ENCODE measurements at regions not wholly inside any gene's neighbourhood (a gene's known extent, or its start where the extent isn't known, plus 50 kb on each side); places are given as distances from the start of the nearest gene placed in this dataset.

DNA sequence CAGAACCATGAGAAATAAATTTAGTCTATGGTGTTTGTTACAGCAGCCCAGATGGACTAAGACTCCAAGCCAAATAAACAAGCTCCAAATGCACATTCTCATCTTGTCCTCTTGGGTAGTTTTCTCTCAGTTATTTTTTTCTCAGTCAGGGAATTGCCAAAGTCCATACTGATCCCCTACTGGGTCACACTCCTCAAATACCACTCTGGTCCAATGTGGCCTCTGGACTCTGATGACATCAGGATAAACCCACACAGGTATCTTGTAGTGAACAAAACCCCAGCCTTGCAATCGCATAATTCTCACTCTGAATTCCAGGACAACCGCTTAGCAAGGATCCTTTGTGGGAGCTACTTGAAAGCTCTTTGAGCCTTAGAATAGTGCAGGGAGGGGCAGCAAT lies 248.4 kb upstream of the JUN start:
- H3K9me3 ChIP-seq (ENCODE audit: control insufficient read depth, insufficient read depth, low read length) = no peaks in the 10 kb centered on the region
- H3K36me3 ChIP-seq (ENCODE audit: insufficient read depth, low read length) = no peaks in the 10 kb centered on the region
- H3K4me1 ChIP-seq (ENCODE audit: insufficient read depth, low read length) = no peaks in the 10 kb centered on the region
- no peak overlapping the region for H3K9ac ChIP-seq (ENCODE audit: low read depth, low read length)

DNA sequence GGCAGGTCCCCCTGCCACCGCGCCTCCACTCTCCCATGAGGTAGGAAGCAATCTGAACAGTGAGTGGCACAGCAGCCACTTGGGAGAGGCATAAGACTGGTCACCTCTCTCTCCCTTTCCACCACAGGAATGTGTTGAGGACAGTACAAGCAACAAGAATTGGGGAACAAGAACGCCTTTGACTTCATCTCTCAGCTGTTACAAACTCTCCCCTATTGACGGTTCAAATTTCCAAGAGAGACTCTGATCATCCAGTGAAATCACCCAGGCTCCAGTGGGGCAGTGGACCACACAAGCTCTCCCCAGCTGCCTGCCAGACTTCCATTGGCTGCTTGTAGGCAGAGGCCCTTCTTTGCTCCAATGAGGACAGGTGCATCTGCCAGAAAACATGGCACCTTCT lies 249.9 kb upstream of the JUN start:
- H3K9ac ChIP-seq (ENCODE audit: low read depth, low read length) = no peak overlapping the region
- no peaks in the 10 kb centered on the region for H3K4me1 ChIP-seq (ENCODE audit: insufficient read depth, low read length)
- H3K36me3 ChIP-seq (ENCODE audit: insufficient read depth, low read length) = no peaks in the 10 kb centered on the region
- no peaks in the 10 kb centered on the region for H3K9me3 ChIP-seq (ENCODE audit: control insufficient read depth, insufficient read depth, low read length)

DNA sequence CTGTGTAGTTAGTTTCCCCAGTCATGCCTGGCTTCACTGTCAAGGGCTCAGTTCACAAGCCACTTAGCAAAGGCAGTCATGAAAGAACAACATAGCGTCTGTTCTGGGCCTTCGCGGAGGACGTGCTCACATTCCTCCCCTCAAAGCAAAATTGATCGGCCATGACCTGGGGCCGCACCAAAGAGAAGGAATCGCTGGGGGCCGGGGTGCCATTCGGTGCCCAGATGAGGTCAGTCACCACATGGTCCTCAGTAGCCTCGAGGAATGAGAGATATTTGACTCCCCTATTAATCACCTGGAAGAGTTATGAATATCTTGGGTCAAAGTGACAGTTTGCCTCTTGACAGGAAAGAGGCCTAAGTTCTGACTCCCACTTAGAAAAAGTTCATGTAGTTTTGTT lies 251.1 kb upstream of the JUN start:
- no peak overlapping the region for H3K9ac ChIP-seq (ENCODE audit: low read depth, low read length)

DNA sequence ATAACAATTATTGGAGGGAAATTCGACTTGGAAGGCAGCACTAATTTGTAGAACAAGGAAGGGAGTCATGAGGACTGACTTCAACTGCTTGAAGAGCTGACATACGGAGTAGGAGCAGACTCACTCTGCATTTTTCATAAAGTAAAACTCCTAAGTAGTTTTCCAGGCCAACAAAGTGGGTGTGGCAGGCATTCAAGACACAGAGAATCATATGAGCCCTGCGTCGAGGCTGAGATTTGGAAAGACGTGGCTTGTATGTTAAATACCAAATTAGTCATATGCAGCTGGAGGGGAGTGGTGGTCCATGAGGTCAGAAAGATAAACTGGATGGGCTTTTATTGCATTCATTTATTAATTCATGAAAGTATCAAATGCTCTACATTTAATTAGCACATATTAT lies 255.7 kb upstream of the JUN start:
- Histone ChIP-seq H3K36me3 (ENCODE audit: insufficient read depth, low read length) (no peaks in the 10 kb centered on the region), H3K4me1 (ENCODE audit: insufficient read depth, low read length) (no peaks in the 10 kb centered on the region), H3K9me3 (ENCODE audit: control insufficient read depth, insufficient read depth, low read length) (no peaks in the 10 kb centered on the region), H3K9ac (ENCODE audit: low read depth, low read length) (no peak overlapping the region)

More for the DNA sequence above, 251.1 kb upstream of the JUN start:
- Histone ChIP-seq H3K9me3 (ENCODE audit: control insufficient read depth, insufficient read depth, low read length) (no peaks in the 10 kb centered on the region), H3K4me1 (ENCODE audit: insufficient read depth, low read length) (no peaks in the 10 kb centered on the region), H3K36me3 (ENCODE audit: insufficient read depth, low read length) (no peaks in the 10 kb centered on the region)

DNA sequence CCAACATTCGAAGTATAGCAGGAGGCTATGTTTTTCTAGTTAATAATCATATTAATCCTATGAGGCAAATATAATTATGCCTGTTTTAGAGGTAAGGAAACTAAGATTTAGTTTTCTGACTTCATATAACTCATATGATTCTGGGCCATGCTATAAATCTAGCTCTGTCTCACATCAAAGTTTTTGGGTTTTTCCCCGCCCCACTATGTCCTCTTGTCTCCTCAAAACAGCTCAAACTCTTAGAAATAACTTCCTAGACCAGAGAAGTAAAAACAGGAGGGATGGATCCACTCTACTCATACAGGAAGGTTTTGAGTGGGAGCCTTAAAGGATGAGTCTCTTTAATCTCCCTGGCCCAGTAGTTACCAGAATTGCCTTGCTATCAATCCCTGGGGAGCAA lies 256.4 kb upstream of the FGGY start:
- no peaks in the 10 kb centered on the region for H3K36me3 ChIP-seq (ENCODE audit: insufficient read depth, low read length)

DNA sequence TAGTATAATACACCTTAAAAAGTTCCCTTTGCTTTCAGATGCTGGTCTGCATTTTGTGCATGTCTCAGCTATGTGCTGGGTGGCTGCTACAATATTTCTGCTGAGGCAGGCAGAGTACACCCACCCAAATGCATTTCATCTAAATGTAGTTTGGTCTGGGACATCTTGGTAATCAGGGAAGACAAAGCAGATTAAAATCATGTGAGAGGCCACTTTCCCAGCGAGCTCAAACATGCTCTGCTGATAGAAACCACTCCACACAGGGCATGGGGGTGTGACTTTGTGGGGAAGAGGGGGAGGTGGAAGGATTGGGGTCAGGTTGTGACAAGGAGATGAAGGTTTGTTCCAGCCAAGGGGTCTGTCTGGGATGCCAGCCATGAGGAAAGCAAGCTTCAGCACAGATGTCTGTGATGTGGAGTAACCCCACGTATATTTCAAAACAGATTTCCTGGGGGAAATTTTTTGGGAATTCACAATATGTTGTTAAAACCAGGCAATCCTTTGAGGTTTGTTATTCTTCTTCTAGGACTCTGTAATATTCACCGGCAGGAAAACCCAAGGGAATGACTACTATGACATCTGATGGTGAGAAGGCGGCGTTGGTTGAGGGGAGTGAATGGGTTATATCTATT lies 255.1 kb upstream of the FGGY start:
- no peaks in the 10 kb centered on the region; the same call in 1 of the 2 replicates for H3K4me1 ChIP-seq (ENCODE audit: insufficient read depth, low read length)
- no peaks in the 10 kb centered on the region for H3K36me3 ChIP-seq (ENCODE audit: insufficient read depth, low read length)
- no peak overlapping the region for H3K9ac ChIP-seq (ENCODE audit: low read depth, low read length)
- H3K9me3 ChIP-seq (ENCODE audit: control insufficient read depth, insufficient read depth, low read length) = no peaks in the 10 kb centered on the region

More for the DNA sequence above, 256.4 kb upstream of the FGGY start:
- Histone ChIP-seq H3K9me3 (ENCODE audit: control insufficient read depth, insufficient read depth, low read length) (no peaks in the 10 kb centered on the region), H3K9ac (ENCODE audit: low read depth, low read length) (no peak overlapping the region), H3K4me1 (ENCODE audit: insufficient read depth, low read length) (no peaks in the 10 kb centered on the region)

DNA sequence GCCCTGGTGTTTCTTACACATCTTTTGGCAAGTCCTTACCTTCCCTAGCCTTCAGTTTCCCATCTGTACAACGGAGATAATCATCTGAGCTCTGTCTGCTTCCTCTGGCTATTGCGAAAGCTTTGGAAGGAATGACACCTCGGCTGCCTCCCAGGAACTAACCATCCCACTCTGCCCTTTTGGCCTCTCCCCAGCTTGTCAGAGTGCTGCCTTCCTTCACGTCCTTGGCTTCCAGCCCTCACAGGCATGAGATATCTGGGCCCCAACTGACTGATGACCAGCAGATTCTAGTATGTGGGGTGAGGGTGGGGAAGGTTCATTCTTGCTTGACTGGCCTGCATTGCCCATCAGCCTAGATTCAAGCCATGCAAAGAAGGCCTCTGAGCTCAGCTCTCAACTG lies 253.1 kb upstream of the FGGY start:
- H3K9me3 ChIP-seq (ENCODE audit: control insufficient read depth, insufficient read depth, low read length) = no peaks in the 10 kb centered on the region
- no peaks in the 10 kb centered on the region for H3K36me3 ChIP-seq (ENCODE audit: insufficient read depth, low read length)
- H3K4me1 ChIP-seq (ENCODE audit: insufficient read depth, low read length) = no peaks in the 10 kb centered on the region; the same call in 1 of the 2 replicates
- H3K9ac ChIP-seq (ENCODE audit: low read depth, low read length) = no peak overlapping the region

DNA sequence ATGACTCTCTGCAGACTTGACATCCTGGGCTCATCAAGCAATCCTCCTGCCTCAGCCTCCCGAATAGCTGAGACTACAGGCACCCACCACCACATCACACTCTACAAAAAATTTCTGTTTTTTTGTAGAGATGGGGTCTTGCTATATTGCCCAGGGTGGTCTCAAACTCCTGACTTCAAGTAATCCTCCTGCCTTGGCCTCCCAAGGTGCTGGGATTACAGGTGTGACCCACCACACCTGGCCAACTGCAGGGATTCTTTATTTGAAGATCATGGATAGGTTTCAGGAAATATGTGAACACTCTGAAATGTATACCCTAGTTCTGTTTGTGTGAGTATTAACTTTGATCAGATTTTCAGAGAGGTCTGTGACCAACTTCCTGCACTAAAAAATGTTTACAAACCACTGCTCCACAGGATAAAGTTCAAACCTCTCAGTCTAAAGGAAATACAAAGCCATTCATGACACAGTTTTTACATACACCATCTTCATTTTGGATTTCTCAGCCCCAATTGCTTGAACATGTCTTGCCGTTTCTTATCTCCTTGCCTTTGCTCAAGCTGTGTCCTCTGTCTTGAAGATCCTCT lies 252.3 kb upstream of the FGGY start:
- H3K36me3 ChIP-seq (ENCODE audit: insufficient read depth, low read length) = no peaks in the 10 kb centered on the region; the same call in 1 of the 2 replicates
- no peaks in the 10 kb centered on the region for H3K9me3 ChIP-seq (ENCODE audit: control insufficient read depth, insufficient read depth, low read length)
- H3K4me1 ChIP-seq (ENCODE audit: insufficient read depth, low read length) = no peaks in the 10 kb centered on the region; the same call in 1 of the 2 replicates
- H3K9ac ChIP-seq (ENCODE audit: low read depth, low read length) = no peak overlapping the region

DNA sequence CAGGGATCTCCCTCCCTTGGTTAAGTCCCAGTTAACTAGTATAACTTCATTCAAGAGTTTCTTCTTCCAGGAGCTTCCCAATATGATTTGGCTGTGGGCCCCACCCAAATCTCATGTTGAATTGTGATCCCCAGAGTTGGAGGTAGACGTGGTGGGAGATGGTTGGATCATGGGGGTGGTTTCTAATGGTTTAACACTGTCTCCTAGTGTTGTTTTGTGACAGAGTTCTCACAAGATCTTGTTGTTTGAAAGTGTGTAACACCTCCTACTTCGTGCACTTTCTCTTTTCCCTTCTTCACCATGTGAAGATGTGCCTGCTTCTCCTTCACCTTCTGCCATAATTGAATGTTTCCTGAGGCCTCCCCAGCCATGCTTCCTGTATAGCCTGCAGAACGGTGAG lies 251.8 kb upstream of the FGGY start:
- Histone ChIP-seq H3K9me3 (ENCODE audit: control insufficient read depth, insufficient read depth, low read length) (no peaks in the 10 kb centered on the region), H3K9ac (ENCODE audit: low read depth, low read length) (no peak overlapping the region), H3K36me3 (ENCODE audit: insufficient read depth, low read length) (no peaks in the 10 kb centered on the region; the same call in 1 of the 2 replicates), H3K4me1 (ENCODE audit: insufficient read depth, low read length) (no peaks in the 10 kb centered on the region; the same call in 1 of the 2 replicates)

DNA sequence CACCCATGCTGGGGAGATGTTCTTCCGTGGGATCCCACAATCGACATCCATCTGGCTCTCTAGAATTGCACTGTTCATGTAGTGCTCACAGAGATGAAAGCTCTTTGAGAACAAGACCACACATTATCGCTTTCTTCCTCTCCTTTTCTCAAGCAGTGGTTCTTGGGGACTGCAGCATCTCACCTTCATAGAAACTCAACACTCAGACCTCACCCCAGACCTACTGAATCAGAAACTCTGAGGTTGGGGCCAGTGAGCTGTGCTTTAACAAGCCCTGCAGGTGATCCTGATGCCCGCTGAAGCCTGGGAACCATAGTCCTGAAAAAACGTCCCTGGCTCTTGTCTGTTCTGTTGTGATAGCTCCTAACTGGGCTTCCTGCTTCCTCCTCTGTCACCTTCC lies 251.3 kb upstream of the FGGY start:
- H3K36me3 ChIP-seq (ENCODE audit: insufficient read depth, low read length) = no peaks in the 10 kb centered on the region; the same call in 1 of the 2 replicates
- no peaks in the 10 kb centered on the region; the same call in 1 of the 2 replicates for H3K4me1 ChIP-seq (ENCODE audit: insufficient read depth, low read length)
- no peaks in the 10 kb centered on the region for H3K9me3 ChIP-seq (ENCODE audit: control insufficient read depth, insufficient read depth, low read length)
- no peak overlapping the region for H3K9ac ChIP-seq (ENCODE audit: low read depth, low read length)

DNA sequence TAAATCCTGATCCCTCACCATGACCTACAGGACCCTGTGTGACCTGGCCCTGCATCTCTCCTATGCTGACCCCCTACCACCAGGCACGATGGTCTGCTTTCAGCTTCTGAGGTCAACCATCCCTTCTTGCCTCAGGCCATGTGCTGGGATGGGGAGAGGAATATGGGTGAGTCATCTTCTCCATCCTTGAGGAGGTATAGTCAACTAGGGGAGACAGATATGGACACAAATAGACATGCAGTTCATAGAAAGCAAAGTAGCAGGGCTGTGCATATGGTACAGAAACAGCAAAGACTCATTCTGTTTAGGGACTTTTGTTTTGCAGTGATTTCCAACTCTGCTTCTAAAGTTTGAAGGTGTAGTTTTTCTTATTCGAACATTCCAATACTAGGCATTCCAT lies 250.8 kb upstream of the FGGY start:
- H3K4me1 ChIP-seq (ENCODE audit: insufficient read depth, low read length) = no peaks in the 10 kb centered on the region; the same call in 1 of the 2 replicates
- no peak overlapping the region for H3K9ac ChIP-seq (ENCODE audit: low read depth, low read length)
- no peaks in the 10 kb centered on the region; the same call in 1 of the 2 replicates for H3K36me3 ChIP-seq (ENCODE audit: insufficient read depth, low read length)
- H3K9me3 ChIP-seq (ENCODE audit: control insufficient read depth, insufficient read depth, low read length) = no peaks in the 10 kb centered on the region

DNA sequence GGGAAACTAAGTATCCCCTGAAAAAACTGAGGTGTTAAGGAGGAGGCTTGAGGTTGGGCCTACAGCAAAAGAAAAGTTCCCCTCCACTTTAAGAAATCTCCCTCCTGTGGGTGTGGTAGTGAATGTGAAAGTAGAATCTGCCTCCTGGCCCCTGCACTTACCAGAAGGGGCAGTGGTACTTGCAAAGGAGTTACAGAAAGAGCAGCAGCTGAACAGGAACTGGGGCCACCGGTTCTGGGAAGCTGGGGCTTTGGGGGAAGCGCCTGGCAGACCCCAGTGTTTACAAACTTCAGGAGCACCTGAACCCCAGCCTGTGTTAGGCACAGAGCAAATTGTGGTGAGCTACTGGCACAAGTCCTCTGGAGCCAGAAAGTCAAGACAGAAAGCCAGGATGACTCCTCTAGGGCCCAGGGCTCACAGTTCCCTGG lies 250.2 kb upstream of the FGGY start:
- H3K4me1 ChIP-seq (ENCODE audit: insufficient read depth, low read length) = no peaks in the 10 kb centered on the region; the same call in 1 of the 2 replicates
- no peaks in the 10 kb centered on the region for H3K9me3 ChIP-seq (ENCODE audit: control insufficient read depth, insufficient read depth, low read length)
- no peaks in the 10 kb centered on the region; the same call in 1 of the 2 replicates for H3K36me3 ChIP-seq (ENCODE audit: insufficient read depth, low read length)
- H3K9ac ChIP-seq (ENCODE audit: low read depth, low read length) = no peak overlapping the region

DNA sequence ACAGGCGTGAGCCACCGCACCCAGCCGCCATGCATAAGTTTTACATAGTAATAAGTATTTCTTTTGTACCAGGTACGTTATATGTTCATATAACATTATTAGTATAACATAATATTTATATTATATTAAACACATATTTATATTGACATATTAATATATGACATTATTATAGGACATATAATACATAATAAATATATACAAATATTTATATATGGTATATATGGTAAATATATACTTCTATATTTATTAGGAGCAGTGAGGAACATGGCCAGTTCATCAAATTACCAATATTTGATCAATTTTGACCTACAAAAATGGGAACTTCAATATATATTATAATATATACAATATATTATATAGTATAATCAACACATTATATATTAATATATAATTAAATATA lies 245.9 kb upstream of the FGGY start:
- Histone ChIP-seq H3K9ac (ENCODE audit: low read depth, low read length) (no peak overlapping the region), H3K4me1 (ENCODE audit: insufficient read depth, low read length) (no peaks in the 10 kb centered on the region; the same call in 1 of the 2 replicates), H3K36me3 (ENCODE audit: insufficient read depth, low read length) (no peaks in the 10 kb centered on the region; the same call in 1 of the 2 replicates), H3K9me3 (ENCODE audit: control insufficient read depth, insufficient read depth, low read length) (no peaks in the 10 kb centered on the region)

DNA sequence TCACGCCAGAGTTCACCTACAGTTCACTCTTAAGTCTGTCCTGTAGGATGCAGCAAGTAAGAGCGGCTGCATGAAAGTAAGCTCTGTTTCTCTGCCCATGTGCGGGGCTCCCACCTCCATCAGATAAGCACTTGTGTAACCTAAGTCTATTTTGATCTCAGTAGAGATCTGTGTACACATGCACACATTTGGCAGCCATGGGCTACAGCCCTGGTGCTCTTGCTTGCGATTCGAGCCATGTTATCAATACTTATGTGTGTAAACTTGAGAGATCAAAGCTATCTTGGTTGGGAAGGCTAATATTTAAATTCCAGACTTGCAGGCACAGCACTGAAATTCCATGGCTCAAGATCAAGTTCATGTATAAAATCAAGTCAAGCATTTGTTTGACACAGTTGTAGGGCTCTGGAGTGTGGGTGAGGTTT lies 244.7 kb upstream of the FGGY start:
- peaks cover 10% of the 10 kb centered on the region; the same call in 1 of the 2 replicates for H3K4me1 ChIP-seq (ENCODE audit: insufficient read depth, low read length)
- H3K36me3 ChIP-seq (ENCODE audit: insufficient read depth, low read length) = no peaks in the 10 kb centered on the region; the same call in 1 of the 2 replicates
- no peak overlapping the region for H3K9ac ChIP-seq (ENCODE audit: low read depth, low read length)
- H3K9me3 ChIP-seq (ENCODE audit: control insufficient read depth, insufficient read depth, low read length) = no peaks in the 10 kb centered on the region

DNA sequence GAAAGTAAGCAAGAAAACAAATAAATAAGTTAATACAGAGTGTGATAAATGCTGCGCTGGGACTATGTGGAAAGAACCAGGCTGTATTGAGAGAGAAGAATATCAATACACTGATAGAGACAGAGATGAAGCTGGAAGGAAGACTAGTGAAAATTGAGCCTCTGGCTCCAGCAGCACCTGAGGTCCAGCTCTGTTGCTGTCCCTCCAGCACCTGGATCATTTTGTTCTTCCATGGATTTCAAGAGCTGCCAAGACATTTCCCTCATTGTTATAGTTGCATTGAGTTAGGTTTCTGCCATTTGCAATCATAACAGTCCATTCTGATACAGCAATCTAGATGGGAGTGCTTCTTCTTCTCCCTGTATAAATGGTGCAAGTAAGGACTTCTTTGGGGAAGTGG lies 242.7 kb upstream of the FGGY start:
- Histone ChIP-seq H3K36me3 (ENCODE audit: insufficient read depth, low read length) (no peaks in the 10 kb centered on the region; the same call in 1 of the 2 replicates), H3K4me1 (ENCODE audit: insufficient read depth, low read length) (peaks cover 29% of the 10 kb centered on the region), H3K9me3 (ENCODE audit: control insufficient read depth, insufficient read depth, low read length) (no peaks in the 10 kb centered on the region), H3K9ac (ENCODE audit: low read depth, low read length) (no peak overlapping the region)

Measured in ES-I3 (cell line).